ENCODE measurements at regions not wholly inside any gene's neighbourhood (a gene's known extent, or its start where the extent isn't known, plus 50 kb on each side); places are given as distances from the start of the nearest gene placed in this dataset.

DNA sequence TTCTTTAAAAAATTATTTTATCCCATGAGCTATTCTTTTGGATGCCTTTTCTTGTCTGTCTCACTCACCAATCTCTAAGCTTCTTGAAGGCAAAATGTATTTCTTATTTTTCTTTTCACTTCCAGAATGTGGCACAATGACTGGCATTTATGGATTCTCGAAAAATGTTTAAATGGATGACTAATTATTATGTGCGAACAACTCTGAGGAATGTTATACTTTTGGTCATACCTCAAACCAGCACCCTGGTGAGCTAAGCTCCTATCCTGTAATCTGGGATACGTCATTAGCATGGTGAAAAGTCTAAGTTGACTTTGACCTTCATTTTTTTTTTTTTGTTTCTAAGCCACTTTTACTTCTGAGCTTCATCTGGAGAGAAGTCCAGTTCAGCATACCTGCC is 214.0 kb upstream of the CEP162 start:
- ATAC-seq: no peak
- TF ChIP-seq POLR2A (IDR thresholded peaks at IDR 0.05): no peak
- TF ChIP-seq, protein P1, sequence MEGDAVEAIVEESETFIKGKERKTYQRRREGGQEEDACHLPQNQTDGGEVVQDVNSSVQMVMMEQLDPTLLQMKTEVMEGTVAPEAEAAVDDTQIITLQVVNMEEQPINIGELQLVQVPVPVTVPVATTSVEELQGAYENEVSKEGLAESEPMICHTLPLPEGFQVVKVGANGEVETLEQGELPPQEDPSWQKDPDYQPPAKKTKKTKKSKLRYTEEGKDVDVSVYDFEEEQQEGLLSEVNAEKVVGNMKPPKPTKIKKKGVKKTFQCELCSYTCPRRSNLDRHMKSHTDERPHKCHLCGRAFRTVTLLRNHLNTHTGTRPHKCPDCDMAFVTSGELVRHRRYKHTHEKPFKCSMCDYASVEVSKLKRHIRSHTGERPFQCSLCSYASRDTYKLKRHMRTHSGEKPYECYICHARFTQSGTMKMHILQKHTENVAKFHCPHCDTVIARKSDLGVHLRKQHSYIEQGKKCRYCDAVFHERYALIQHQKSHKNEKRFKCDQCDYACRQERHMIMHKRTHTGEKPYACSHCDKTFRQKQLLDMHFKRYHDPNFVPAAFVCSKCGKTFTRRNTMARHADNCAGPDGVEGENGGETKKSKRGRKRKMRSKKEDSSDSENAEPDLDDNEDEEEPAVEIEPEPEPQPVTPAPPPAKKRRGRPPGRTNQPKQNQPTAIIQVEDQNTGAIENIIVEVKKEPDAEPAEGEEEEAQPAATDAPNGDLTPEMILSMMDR (IDR thresholded peaks at IDR 0.05 in 4 of 5, conservative IDR thresholded peaks at IDR 0.05 in 1 of 5): no peak
- intact Hi-C loops (cut with DNase I; ENCODE audit: low total_unique reads) (no loop called here), in situ Hi-C loops (cut with MboI; ENCODE audit: low sequenced_read_pairs in 4 of 4) (no loop called here)
- no peak overlapping the region for H3K27ac ChIP-seq
- H3K4me3 ChIP-seq: no peak overlapping the region
- no peaks in the 10 kb centered on the region for H3K36me3 ChIP-seq
- no peaks in the 10 kb centered on the region for H3K27me3 ChIP-seq
- no peaks in the 10 kb centered on the region for H3K9me3 ChIP-seq
- H3K4me1 ChIP-seq: no peaks in the 10 kb centered on the region
- no peak for DNase-seq

DNA sequence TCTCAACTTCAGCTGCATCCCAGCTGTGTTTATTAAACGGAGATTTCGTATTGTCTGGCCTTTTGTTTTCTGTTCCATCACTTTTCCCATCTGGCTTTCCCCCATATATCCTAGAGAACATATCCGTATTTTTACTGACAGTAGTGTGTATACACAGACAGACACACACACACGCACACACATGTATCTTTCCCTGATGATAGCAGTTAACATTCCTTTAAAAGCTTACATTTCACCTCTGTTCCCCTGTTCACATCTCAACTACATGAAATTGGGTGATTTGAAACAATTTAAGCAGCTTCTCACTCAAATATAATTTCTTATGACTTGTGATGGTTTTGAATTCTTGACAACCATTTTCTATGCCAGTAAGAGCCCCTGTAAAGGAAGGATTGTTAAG is 207.1 kb upstream of the CEP162 start:
- no peak for TF ChIP-seq POLR2A (IDR thresholded peaks at IDR 0.05)
- TF ChIP-seq, protein P1 (IDR thresholded peaks at IDR 0.05 in 4 of 5, conservative IDR thresholded peaks at IDR 0.05 in 1 of 5): no peak
- intact Hi-C loops (cut with DNase I; ENCODE audit: low total_unique reads): no loop called here

DNA sequence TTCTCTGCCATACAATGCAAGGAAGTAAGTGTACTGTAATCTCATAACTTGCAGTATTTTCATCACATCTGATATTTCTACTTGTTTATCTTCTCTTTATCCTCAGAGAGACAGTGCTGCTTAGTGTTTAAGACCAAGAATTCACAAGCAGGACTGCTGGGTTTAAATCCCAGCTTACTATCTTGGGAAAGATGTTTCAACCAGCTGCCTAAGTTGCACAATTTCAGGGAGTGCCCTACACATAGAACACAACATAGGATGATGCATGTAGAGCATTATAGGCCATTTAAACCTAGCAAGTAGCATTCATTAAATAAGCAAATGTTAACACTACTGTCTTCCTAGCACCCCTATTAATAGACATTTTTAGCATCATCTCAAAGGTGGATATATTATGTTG is 205.2 kb upstream of the CEP162 start:
- H3K4me3 ChIP-seq: no peak overlapping the region
- no peaks in the 10 kb centered on the region for H3K27me3 ChIP-seq
- ATAC-seq (no peak), DNase-seq (no peak)
- TF ChIP-seq POLR2A (IDR thresholded peaks at IDR 0.05): no peak
- TF ChIP-seq, protein P1 (IDR thresholded peaks at IDR 0.05 in 4 of 5, conservative IDR thresholded peaks at IDR 0.05 in 1 of 5): no peak
- no peak overlapping the region for H3K27ac ChIP-seq
- no peaks in the 10 kb centered on the region for H3K4me1 ChIP-seq
- in situ Hi-C loops (cut with MboI; ENCODE audit: low sequenced_read_pairs in 4 of 4) (no loop called here), intact Hi-C loops (cut with DNase I; ENCODE audit: low total_unique reads) (no loop called here)
- H3K9me3 ChIP-seq: no peaks in the 10 kb centered on the region
- H3K36me3 ChIP-seq: no peaks in the 10 kb centered on the region

More for the DNA sequence above, 207.1 kb upstream of the CEP162 start:
- ATAC-seq (no peak), DNase-seq (no peak)
- Histone ChIP-seq H3K9me3 (no peaks in the 10 kb centered on the region), H3K4me3 (no peak overlapping the region), H3K27me3 (no peaks in the 10 kb centered on the region), H3K4me1 (no peaks in the 10 kb centered on the region), H3K36me3 (no peaks in the 10 kb centered on the region), H3K27ac (no peak overlapping the region)
- in situ Hi-C loops (cut with MboI; ENCODE audit: low sequenced_read_pairs in 4 of 4): no loop called here

DNA sequence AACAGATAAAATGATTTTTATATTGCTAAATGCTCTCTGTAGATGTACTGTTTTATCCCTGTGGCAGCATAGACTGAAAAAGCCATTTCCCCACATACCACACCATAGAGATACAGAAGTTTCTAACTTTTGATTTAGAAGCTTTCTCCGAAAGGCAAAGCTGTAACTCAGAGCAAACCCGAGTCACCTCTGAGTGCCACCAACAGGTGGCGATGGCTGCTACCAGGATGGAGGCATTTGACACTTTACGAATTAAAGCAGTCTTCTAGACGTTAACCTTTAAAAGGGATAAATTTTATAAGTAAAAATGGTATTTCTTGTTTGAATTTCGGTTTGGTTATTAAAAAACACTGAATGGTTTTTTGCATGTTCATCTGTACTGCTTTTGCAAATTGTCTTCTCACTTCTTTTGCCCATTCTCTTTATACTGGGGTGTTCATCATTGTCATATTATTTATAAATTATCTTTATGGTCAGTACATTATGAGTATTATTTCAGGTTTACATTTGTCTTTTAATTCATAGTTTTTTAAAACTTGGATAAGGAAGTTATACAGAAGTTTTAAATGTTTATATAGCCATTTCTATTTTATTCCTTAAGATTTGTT is 201.0 kb upstream of the CEP162 start:
- no peaks in the 10 kb centered on the region for H3K27me3 ChIP-seq
- H3K9me3 ChIP-seq: no peaks in the 10 kb centered on the region
- H3K4me3 ChIP-seq: no peak overlapping the region
- TF ChIP-seq POLR2A (IDR thresholded peaks at IDR 0.05): no peak
- TF ChIP-seq, protein P1 (IDR thresholded peaks at IDR 0.05 in 4 of 5, conservative IDR thresholded peaks at IDR 0.05 in 1 of 5): peak in 3 of 5 experiments; percentile 6 to 38 (median 23)
- in situ Hi-C loops (cut with MboI; ENCODE audit: low sequenced_read_pairs in 4 of 4) (no loop called here), intact Hi-C loops (cut with DNase I; ENCODE audit: low total_unique reads) (no loop called here)
- DNase-seq (peak in 1 of 2 donors; percentile 12), ATAC-seq (no peak)
- no peaks in the 10 kb centered on the region for H3K36me3 ChIP-seq
- no peak overlapping the region for H3K27ac ChIP-seq
- H3K4me1 ChIP-seq: no peaks in the 10 kb centered on the region
